ENCODE measurements at regions not wholly inside any gene's neighbourhood (a gene's known extent, or its start where the extent isn't known, plus 50 kb on each side); places are given as distances from the start of the nearest gene placed in this dataset.
A peak's percentile ranks its signal among the peaks of the same experiment; 100 is the strongest.
"Not testable (repeated sequence)": the region's sequence is repeated elsewhere in the genome, so short reads cannot be mapped to it uniquely, and the experiment has no call there.

DNA sequence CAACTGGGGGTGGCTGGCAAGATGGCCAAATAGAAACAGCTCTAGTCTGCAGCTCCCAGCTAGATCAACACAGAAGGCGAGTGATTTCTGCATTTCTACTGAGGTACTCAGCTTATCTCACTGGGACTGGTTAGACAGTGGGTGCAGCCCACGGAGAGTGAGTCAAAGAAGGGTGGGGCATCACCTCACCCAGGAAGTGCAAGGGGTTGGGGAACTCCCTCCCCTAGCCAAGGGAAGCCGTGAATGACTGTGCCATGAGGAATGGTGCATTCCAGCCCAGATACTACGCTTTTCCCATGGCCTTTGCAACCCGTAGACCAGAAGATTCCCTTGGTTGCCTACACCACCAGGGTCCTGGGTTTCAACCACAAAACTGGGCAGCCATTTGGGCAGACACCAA is 452.6 kb downstream of the NR4A2 start:
- not testable (repeated sequence) for DNase-seq

GRCh38 chr2:155872396-155872795 is 460.1 kb downstream of the NR4A2 start:
- no peak for DNase-seq

DNA sequence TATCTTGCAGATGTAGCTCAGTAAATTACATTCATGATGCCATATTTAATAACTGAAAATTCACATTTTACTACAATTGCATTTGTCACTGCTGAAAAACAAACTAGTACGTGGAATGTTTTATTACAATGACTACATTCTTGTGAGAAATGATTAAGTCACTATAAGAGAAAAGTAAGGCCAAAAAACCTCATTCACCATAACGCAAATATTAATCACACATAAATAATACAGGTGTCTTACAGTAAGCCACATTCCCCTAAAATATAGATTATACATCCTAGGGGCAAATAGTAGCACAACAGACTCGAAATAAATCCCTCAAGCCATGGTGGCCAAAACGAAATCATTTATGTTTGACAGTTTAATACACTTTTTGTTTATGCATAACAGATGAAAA is 460.6 kb downstream of the NR4A2 start:
- no peak for DNase-seq

DNA sequence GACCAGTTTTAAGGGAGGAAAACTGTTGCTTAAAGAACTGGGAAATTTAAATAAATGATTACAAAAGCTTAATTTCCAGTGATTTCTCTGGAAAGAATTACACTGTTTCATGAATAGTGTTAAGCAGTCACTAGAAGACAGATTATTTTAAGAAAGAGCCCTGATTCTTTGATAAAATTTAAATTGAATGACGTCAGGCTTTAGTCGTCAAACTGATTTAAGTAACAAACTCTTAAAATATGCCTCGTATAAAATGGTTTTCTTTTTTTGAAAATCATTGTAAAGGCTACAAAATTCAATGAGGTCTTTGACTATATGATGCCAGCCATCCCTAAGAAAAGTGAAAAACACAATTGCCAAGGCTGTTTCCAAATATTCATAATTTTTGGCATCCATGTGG is 465.0 kb downstream of the NR4A2 start:
- DNase-seq, result no peak

DNA sequence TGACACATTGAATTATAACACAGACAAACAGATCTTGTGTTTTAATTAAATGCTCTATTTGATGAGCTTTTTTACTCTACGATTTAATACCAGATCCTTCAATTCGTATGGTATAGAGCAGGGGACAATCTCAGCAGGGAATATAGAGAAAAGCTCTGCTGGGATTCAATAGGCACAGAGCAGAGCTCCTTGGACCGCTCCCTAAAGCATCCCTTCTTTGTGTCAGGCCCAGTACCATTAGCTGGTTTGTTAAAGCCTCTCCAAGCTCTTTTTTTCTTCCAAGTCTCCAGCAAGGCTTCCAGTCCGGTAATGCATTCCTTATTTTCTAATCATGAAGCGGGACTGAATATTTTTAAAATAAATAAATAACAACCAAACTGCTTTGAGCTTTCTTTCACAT is 466.0 kb downstream of the NR4A2 start:
- DNase-seq, result no peak

GRCh38 chr2:155852156-155852555 is 480.4 kb downstream of the NR4A2 start:
- DNase-seq, result no peak

- DNase-seq, result peak; percentile 36
These were observed 486.3 kb downstream of the NR4A2 start for GRCh38 chr2:155846259-155846658.

DNA sequence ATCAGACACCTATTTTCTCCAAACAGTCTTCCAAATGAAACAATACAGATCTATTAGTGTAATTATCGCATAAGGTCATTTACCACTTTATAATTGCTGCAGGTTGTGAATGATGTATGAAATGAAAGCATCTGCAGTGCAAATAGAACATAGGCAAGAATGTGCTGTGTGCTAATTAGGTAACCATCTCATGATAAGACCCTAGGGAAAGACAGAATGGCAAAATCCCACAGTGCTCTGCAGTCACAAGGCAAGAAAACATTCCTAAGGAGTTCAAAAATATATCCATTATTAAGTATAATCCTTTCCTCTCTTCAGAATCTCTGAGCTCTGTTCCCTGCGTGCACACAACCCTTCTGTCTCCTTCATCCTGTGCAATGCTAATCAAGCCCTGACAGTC is 488.1 kb downstream of the NR4A2 start:
- DNase-seq, result no peak

- DNase-seq, result no peak
These were observed 490.4 kb downstream of the NR4A2 start for GRCh38 chr2:155842103-155842502.

GRCh38 chr2:155841442-155841841 is 491.1 kb downstream of the NR4A2 start:
- DNase-seq, result no peak

DNA sequence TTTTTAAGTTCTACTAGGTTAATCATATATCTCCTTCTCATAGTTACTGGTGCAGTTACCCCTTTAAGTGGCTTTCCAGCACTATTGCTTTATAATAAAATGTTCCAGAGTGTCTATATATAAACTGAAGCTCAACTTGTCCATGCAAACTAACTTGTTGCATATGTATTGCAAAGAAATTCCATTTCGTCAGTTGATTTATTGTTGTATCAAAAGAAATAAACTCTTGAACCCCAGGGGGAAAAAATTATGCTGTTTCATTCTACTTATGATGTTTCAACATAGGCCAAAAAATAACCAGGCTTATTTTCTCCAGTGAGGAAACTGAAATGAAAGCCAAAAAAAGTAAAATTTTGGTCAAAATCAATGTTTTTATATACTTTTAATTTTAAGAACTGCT is 491.9 kb downstream of the NR4A2 start:
- DNase-seq, result no peak

DNA sequence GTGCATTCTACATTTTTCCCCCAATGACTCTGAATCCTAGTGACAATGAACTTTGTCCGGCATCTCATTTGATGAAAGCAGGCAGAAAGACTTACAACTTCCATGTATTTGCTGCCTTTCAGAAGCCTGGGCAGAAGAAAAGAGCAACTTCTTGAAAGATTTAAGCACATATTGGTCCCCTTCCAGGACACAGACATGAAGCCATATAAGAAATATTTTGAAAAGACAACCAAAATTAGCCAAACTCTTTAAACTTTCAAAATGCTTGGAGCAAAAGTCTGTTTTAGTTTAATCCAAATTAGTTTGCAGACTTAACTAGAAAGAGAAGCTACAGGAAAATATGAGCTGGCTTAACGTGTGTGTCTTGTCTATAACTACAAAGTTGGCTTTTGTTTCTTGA is 492.5 kb downstream of the NR4A2 start:
- DNase-seq, result no peak

DNA sequence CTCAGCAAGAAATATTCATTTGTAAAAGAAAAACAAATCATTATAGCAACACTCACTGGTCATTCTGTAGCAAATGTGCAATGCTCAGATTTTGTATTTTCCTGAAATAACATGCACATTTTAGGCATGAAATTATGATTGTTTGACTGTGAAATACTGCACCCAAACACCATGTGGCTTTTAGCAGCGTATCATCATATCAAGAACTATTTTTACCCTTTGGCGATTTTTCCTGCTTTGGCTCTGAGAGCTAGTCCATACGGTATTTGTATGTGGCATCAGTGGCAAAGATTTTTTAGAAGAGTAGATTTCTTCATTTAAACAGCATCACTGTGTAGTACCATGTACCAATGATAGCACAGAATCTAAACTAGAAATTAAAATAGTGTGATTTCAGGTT is 493.1 kb downstream of the NR4A2 start:
- DNase-seq, result no peak

GRCh38 chr2:155836439-155836838 is 496.1 kb downstream of the NR4A2 start:
- no peak for DNase-seq

DNA sequence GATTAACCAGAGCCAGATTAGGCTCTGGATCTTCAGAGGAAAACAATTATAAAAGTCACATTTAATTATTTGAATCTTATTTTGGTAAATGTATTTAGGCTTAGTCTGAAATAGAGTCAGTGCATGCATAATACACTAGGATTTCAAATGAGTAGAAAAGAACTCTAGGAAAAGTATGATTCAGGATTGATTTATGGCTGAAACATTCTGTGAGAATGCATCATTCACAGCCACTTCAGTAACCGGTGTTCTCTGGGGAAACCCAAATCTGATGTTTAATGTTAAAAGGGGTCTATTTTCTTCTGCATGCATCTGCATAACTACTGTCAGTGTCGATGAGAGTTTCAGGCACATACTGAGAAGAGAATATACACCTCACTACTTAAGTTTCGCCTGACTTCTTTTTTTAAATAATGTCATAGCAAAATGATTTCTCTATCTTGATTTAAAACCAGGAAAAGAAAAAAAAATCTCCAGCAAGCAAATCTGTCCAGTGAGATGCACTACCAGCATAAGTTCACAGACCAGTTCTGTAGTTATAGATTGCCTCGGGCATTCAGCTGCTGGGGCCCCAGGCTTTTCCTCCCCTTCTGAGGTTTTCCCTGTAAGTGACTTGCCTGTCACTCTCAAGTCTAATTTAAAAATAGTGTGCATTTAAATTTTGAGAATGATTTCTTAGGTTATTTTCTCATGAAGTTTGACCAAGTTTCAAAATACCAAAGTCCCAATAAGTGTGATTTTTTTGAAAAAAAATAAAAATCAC is 501.5 kb downstream of the NR4A2 start:
- DNase-seq, result no peak

- DNase-seq, result no peak
These were observed 502.2 kb downstream of the NR4A2 start for GRCh38 chr2:155830351-155830750.

DNA sequence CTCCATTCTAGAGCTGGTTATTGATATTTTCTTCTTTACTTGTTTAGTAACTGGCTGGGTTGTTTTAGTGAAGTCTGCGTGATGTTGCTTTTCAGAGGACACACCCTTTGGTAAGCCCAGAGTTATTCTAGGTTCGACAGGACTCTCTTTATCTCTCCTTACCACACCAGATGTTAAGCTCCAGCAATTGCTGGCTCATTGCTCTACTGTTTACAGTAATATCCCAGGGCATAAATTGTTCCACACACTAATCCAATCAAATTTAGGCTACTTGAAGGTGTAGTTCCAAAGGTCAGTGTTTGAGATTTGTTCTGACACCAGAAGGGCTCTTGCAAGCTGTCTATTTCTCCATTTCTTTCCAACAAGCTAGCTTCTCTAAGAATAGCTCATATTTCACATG is 506.6 kb downstream of the NR4A2 start:
- no peak for DNase-seq

- peak; percentile 84 for DNase-seq
These were observed 516.7 kb downstream of the NR4A2 start for GRCh38 chr2:155815851-155816250.

- DNase-seq, result no peak
These were observed 517.2 kb downstream of the NR4A2 start for GRCh38 chr2:155815275-155815674.

DNA sequence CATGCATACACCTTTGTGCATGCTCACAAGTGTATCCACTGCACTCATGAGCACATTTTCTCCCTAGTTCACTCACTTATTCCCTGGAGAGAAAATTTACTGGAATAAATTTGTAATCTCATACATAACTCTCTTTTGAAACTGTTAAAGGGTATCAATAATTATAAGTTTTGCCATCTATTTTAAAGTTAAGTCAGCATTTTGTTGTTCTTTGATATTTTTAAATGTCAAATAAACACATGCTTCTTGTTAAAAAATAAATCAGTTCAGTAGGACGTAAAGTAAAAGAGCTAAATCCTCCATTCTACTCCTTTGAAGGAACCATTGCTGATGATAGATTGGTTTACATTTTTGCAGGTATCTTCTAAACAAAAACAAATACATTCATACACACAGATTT is 522.1 kb downstream of the NR4A2 start:
- no peak for DNase-seq

DNA sequence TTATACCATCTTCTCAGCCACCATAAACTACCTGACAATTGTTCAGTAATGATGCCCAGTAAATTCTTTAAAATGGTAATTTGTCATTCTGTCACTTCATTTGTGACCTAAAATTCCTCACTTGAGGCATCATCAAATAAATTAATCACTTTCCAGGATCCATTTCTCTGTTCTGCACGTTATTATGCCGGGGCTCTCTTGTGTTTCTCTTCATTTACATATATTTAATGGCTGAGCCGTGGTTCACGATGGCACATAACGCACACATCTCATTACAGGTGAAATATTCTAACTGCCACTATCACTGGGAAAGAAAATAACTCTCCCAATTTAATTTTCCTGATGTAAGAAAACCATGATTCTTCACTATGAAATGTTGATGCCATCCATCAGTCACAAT is 529.6 kb downstream of the NR4A2 start:
- no peak for DNase-seq

DNA sequence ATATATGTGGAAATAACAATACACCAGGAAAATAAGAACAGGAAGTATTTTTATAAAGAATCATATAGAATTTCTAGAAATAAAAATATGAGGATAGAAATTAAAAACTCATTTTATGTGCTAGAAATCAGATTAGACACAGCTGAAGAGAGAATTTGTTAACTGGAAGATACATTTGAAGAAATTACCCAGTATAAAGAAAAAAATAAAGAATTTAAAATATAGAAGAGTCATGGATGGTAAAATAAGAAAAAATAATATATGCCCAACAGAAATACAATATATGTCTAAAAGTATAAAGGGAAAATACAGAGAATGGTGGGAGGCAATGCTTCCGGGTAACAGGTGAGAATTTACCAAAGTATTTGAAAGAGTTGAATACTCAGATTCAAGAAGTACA is 539.9 kb downstream of the NR4A2 start:
- DNase-seq, result peak; percentile 10

GRCh38 chr2:155770516-155770915 is 562.0 kb downstream of the NR4A2 start:
- DNase-seq, result no peak

DNA sequence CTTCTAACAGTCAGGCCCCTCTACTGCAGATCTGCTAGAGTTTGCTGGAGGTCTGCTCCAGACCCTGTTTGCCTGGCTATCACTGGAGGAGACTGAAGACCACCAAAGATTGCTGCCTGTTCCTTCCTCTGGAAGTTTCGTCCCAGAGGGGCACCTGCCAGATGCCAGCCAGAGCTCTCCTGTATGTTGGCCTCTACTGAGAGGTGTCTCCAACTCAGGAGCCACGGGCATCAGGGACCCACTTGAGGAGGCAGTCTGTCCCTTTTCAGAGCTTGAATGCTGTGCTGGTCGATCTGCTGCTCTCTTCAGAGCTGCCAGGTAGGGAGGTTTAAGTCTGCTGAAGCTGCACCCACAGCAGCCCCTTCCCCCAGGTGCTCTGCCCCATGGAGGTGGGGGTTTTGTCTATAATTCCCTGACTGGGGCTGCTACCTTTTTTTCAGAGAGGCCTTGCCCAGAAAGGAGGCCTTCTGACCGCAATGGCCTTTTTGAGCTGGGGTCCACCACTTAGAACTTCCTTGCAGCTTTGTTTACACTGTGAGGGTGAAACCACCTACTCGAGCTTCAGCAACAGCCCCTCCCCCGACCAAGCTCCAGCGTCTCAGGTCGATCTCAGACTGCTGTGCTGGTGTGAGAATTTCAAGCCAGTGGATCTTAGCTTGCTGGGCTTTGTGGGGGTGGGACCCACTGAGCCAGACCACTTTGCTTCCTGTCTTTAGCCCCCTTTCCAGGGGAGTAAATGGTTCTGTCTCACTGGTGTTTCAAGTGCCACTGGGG is 566.0 kb downstream of the NR4A2 start:
- no peak for DNase-seq

DNA sequence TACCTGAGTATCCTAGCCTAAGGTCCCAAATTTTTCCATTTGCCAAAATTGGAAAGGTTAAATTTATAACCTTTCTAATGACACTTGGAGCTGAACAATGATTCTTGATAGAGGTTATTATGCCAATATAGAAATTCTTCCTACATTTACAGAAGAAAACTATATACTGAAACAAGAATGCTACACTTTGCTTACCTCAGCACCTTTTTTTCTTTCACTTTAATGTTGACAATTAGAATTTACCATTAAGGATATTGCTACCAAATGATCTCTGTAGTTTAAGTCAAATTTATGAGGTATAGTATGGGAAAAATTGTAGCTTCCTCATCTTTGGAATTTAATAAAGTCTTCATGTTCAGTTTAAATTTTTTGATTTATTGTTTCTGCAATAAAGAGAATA is 577.0 kb downstream of the NR4A2 start:
- DNase-seq, result no peak

Measured in DMS53 (cell line).